H1 (cell line): ENCODE measurements at regions not wholly inside any gene's neighbourhood (a gene's known extent, or its start where the extent isn't known, plus 50 kb on each side); places are given as distances from the start of the nearest gene placed in this dataset.

Source experiments
- CTCF ChIA-PET: fragments of 300-600 bp; sonication (Branson Sonifier 250); formaldehyde crosslinking; loops from one replicate; lab custom pipeline; 2021; ENCODE audit not compliant: partially characterized antibody; lab: Charles Lee
- POLR2A ChIA-PET: fragments of 300-600 bp; sonication (Branson Sonifier 250); formaldehyde crosslinking; loops from one replicate; lab custom pipeline; 2021; ENCODE audit warnings: inconsistent platforms; ENCODE audit not compliant: partially characterized antibody; lab: Charles Lee
- DNase-seq, 2 experiments: peaks; one replicate each; pipeline versions ENCODE4 v3.0.0 to v3.0.0-alpha.2; 2010 to 2022; ENCODE audit warnings: low spot score in 2 of 2, low read depth in 1 of 2, mixed read lengths in 1 of 2
- FAIRE-seq: peaks from 2 replicates; lab custom pipeline; 2011; peaks lifted over from hg19 to GRCh38; lab: Jason Lieb, UNC
- H2AFZ ChIP-seq: 2 replicates; pipeline ENCODE4 v1.8.1; 2012; ENCODE audit warnings: low read length, inconsistent platforms
- H2AK5ac ChIP-seq: 2 replicates; pipeline ENCODE4 v1.6.1; 2013; ENCODE audit warnings: low read depth, low read length
- H2BK120ac ChIP-seq: replicated peaks from 2 replicates; pipeline ENCODE3; 2013; ENCODE audit warnings: low read depth, low read length, inconsistent platforms
- H2BK12ac ChIP-seq: 2 replicates; pipeline ENCODE4 v1.6.1; 2013; ENCODE audit warnings: low read depth, low read length
- H2BK15ac ChIP-seq: 2 replicates; pipeline ENCODE4 v1.6.1; 2013; ENCODE audit warnings: low read length
- H2BK20ac ChIP-seq: 2 replicates; pipeline ENCODE4 v1.6.1; 2013; ENCODE audit warnings: low read length
- H2BK5ac ChIP-seq: 2 replicates; pipeline ENCODE4 v1.6.1; 2013; ENCODE audit warnings: low read depth, low read length
- H3K14ac ChIP-seq: 2 replicates; pipeline ENCODE4 v1.6.1; 2013; ENCODE audit warnings: inconsistent platforms; ENCODE audit not compliant: insufficient read length
- H3K18ac ChIP-seq: 2 replicates; pipeline ENCODE4 v1.6.1; 2013; ENCODE audit warnings: low read length; ENCODE audit errors: extremely low read depth
- H3K23ac ChIP-seq: 2 replicates; pipeline ENCODE4 v1.6.1; 2013; ENCODE audit warnings: inconsistent platforms; ENCODE audit not compliant: insufficient read length
- H3K23me2 ChIP-seq: 2 replicates; pipeline ENCODE4 v1.6.1; 2013; ENCODE audit warnings: low read depth, low read length
- H3K27ac ChIP-seq: 2 replicates; pipeline ENCODE4 v1.6.1; 2011; ENCODE audit warnings: low read depth, low read length, inconsistent platforms
- H3K27me3 ChIP-seq, 4 experiments: replicated peaks in 1 of 4; 1 replicate in 1 of 4; 2 replicates in 3 of 4; pipeline versions ENCODE4 v1.6.1 to v1.8.1; 2011 to 2013; ENCODE audit warnings: low read length in 3 of 4, mild to moderate bottlenecking in 3 of 4, inconsistent platforms in 2 of 4, mixed read lengths in 2 of 4, moderate library complexity in 1 of 4; ENCODE audit not compliant: control insufficient read depth in 3 of 4, insufficient read depth in 3 of 4; ENCODE audit errors: extremely low read depth in 1 of 4
- H3K36me3 ChIP-seq, 4 experiments: 2 replicates each; pipeline versions ENCODE4 v1.6.1 to v1.8.1; 2011 to 2013; ENCODE audit warnings: mild to moderate bottlenecking in 4 of 4, low read length in 3 of 4, moderate library complexity in 2 of 4, control low read depth in 1 of 4, inconsistent platforms in 1 of 4; ENCODE audit not compliant: insufficient read depth in 4 of 4, control insufficient read depth in 2 of 4
- H3K4ac ChIP-seq: replicated peaks from 2 replicates; pipeline ENCODE3; 2013; ENCODE audit warnings: low read length, low read depth, mixed read lengths, inconsistent platforms; ENCODE audit not compliant: insufficient read length
- H3K4me1 ChIP-seq, 4 experiments: replicated peaks in 1 of 4; 1 replicate in 1 of 4; 2 replicates in 3 of 4; pipeline versions ENCODE4 v1.6.1 to v1.8.1; 2011 to 2013; ENCODE audit warnings: low read length in 3 of 4, inconsistent platforms in 2 of 4, mixed read lengths in 1 of 4; ENCODE audit not compliant: insufficient read depth in 4 of 4, control insufficient read depth in 3 of 4
- H3K4me2 ChIP-seq, 2 experiments: 2 replicates each; pipeline versions ENCODE4 v1.6.1 to v1.8.1; 2011 to 2013; ENCODE audit warnings: low read depth in 2 of 2, low read length in 2 of 2, control low read depth in 1 of 2, inconsistent platforms in 1 of 2, mild to moderate bottlenecking in 1 of 2; ENCODE audit not compliant: insufficient read depth in 1 of 2
- H3K4me3 ChIP-seq, 4 experiments: fragments of 200-600, 300-600 bp in 1 of 4; sonication (generic), shearing (Covaris generic), sonication (Bioruptor Twin) in 1 of 4; 2 replicates each; pipeline versions ENCODE4 v1.5.1 to v1.8.1; 2011 to 2016; ENCODE audit warnings: low read length in 4 of 4, low read depth in 3 of 4, control low read depth in 2 of 4, inconsistent platforms in 2 of 4, mild to moderate bottlenecking in 2 of 4, mixed read lengths in 1 of 4, moderate library complexity in 1 of 4; ENCODE audit not compliant: insufficient read depth in 2 of 4; ENCODE audit errors: extremely low read depth in 1 of 4
- H3K56ac ChIP-seq: replicated peaks from 2 replicates; pipeline ENCODE3; 2013; ENCODE audit warnings: low read depth, mild to moderate bottlenecking, mixed read lengths, low read length, inconsistent platforms; ENCODE audit not compliant: insufficient read length
- H3K79me1 ChIP-seq: 2 replicates; pipeline ENCODE4 v1.6.1; 2013; ENCODE audit warnings: low read depth, low read length, control low read depth
- H3K79me2 ChIP-seq, 2 experiments: 2 replicates each; pipeline versions ENCODE4 v1.6.1 to v1.8.1; 2012 to 2013; ENCODE audit warnings: low read length in 2 of 2, mild to moderate bottlenecking in 2 of 2, inconsistent platforms in 1 of 2; ENCODE audit not compliant: insufficient read depth in 2 of 2, control insufficient read depth in 1 of 2
- H3K9ac ChIP-seq, 4 experiments: replicated peaks in 1 of 4; 1 replicate in 1 of 4; 2 replicates in 3 of 4; pipeline versions ENCODE4 v1.6.1 to v1.8.1; 2011 to 2013; ENCODE audit warnings: low read depth in 3 of 4, low read length in 3 of 4, control low read depth in 2 of 4, mild to moderate bottlenecking in 2 of 4, moderate library complexity in 2 of 4, inconsistent platforms in 1 of 4; ENCODE audit errors: extremely low read depth in 1 of 4
- H3K9me3 ChIP-seq, 2 experiments: 2 replicates each; pipeline versions ENCODE4 v1.6.1 to v1.8.1; 2012 to 2013; ENCODE audit warnings: mild to moderate bottlenecking in 2 of 2, moderate library complexity in 2 of 2, control low read depth in 1 of 2, inconsistent platforms in 1 of 2, low read depth in 1 of 2, low read length in 1 of 2, mixed read lengths in 1 of 2; ENCODE audit not compliant: insufficient read depth in 2 of 2
- H4K20me1 ChIP-seq, 2 experiments: replicated peaks in 1 of 2; 2 replicates each; pipeline versions ENCODE3 to v1.8.1; 2011 to 2013; ENCODE audit warnings: inconsistent platforms in 2 of 2, low read length in 2 of 2, mild to moderate bottlenecking in 1 of 2; ENCODE audit not compliant: insufficient read depth in 2 of 2, control insufficient read depth in 1 of 2
- H4K5ac ChIP-seq: 2 replicates; pipeline ENCODE4 v1.6.1; 2013; ENCODE audit warnings: low read length, low read depth, mixed read lengths, inconsistent platforms; ENCODE audit not compliant: insufficient read length
- H4K8ac ChIP-seq: 2 replicates; pipeline ENCODE4 v1.8.0; 2013; ENCODE audit warnings: mild to moderate bottlenecking, moderate library complexity, low read length, inconsistent platforms; ENCODE audit not compliant: insufficient read depth; ENCODE audit errors: extremely low read depth
- H4K91ac ChIP-seq: replicated peaks from 2 replicates; pipeline ENCODE3; 2013; ENCODE audit warnings: low read length, mixed read lengths, inconsistent platforms; ENCODE audit not compliant: insufficient read length
- ASH2L ChIP-seq: fragments of 200-600, 300-600 bp; sonication (generic); IDR thresholded peaks from one replicate; pipeline ENCODE4 v1.7.1; 2017; ENCODE audit warnings: low read length
- BRCA1 ChIP-seq: IDR thresholded peaks from 2 replicates; pipeline ENCODE4 v1.6.1; 2012; ENCODE audit warnings: low read depth, low read length, improper control_type of control experiment
- CBX5 ChIP-seq: fragments of 300-800, 300-1000 bp; sonication (generic); IDR thresholded peaks from 2 replicates; pipeline ENCODE4 v1.7.1; 2016; ENCODE audit warnings: antibody characterized with exemption, low read length, low read depth
- CTCF ChIP-seq, 3 experiments: IDR thresholded peaks; 1 replicate in 2 of 3; 2 replicates in 1 of 3; pipeline versions ENCODE4 v1.5.1 to v1.6.1; 2011; ENCODE audit warnings: low read length in 3 of 3, mild to moderate bottlenecking in 3 of 3, inconsistent platforms in 2 of 3, low read depth in 1 of 3, moderate library complexity in 1 of 3; ENCODE audit not compliant: insufficient read depth in 1 of 3; ENCODE audit errors: control extremely low read depth in 1 of 3
- KDM5A ChIP-seq: fragments of 200-600 bp; IDR thresholded peaks from 2 replicates; pipeline ENCODE4 v1.7.1; 2012; ENCODE audit warnings: mild to moderate bottlenecking, low read length, inconsistent platforms, mixed read lengths
- MAX ChIP-seq: IDR thresholded peaks from 2 replicates; pipeline ENCODE4 v1.6.1; 2012; ENCODE audit warnings: inconsistent platforms
- RBBP5 ChIP-seq: IDR thresholded peaks from 2 replicates; pipeline ENCODE4 v1.7.1; 2012; ENCODE audit warnings: low read depth, mild to moderate bottlenecking, inconsistent platforms, low read length, moderate library complexity, borderline replicate concordance
- RFX5 ChIP-seq: IDR thresholded peaks from 2 replicates; pipeline ENCODE4 v1.6.1; 2011; ENCODE audit warnings: low read depth, low read length, improper control_type of control experiment, borderline replicate concordance
- SP4 ChIP-seq: IDR thresholded peaks from 2 replicates; pipeline ENCODE4 v1.6.1; 2012; ENCODE audit warnings: low read length, inconsistent platforms
- TAF7 ChIP-seq: optimal IDR thresholded peaks from 2 replicates; pipeline ENCODE3; 2011; ENCODE audit warnings: low read depth, mild to moderate bottlenecking, inconsistent platforms, low read length, moderate library complexity, borderline replicate concordance
- USF2 ChIP-seq: IDR thresholded peaks from 2 replicates; pipeline ENCODE4 v1.6.1; 2011; ENCODE audit warnings: low read length, improper control_type of control experiment
- ZNF274 ChIP-seq: IDR thresholded peaks from 2 replicates; pipeline ENCODE4 v1.7.0; 2012; ENCODE audit warnings: low read length, borderline replicate concordance; ENCODE audit errors: extremely low read depth
- WGBS, 2 experiments: shearing (Covaris generic) in 1 of 2; methylation state at CpG; one replicate each; pipeline versions ENCODE4 v1.1.6 to v1.1.7; 2013 to 2015; ENCODE audit warnings: low lambda C conversion rate in 2 of 2, mixed read lengths in 2 of 2, inconsistent platforms in 1 of 2, low coverage in 1 of 2, missing lambda C conversion rate in 1 of 2; ENCODE audit not compliant: insufficient replicate concordance in 2 of 2, insufficient coverage in 1 of 2, insufficient read length in 1 of 2; ENCODE audit errors: extremely low coverage in 1 of 2, missing lambda C conversion rate in 1 of 2; 5-methylcytosine and 5-hydroxymethylcytosine counted together

DNA sequence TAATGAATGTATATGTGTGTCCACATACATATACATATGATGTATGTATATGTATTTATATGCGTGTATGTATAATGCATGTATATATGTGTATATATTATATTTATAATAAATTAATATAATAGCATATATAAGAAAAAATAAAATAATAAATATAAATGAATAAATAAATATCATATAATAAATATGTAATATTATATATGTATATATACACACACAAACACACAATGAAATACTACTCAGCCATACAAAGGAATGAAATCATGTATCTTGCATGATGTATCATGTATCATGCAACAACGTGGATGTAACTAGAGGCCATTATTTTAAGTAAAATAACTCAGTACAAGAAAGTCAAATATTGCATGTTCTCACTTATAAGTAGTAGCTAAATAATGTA lies 788.7 kb upstream of the CHORDC1 start:
- 88% methylated on average over 2 of the region's 2 CpGs; no CpG with 5 or more reads in 1 of the 2 experiments for WGBS, 2 experiments

More for the DNA sequence above, 788.7 kb upstream of the CHORDC1 start:
- Histone ChIP-seq H3K79me1 (no peaks in the 10 kb centered on the region), H2BK15ac (no peak overlapping the region), H3K4me1 (no peaks in the 10 kb centered on the region), H3K4ac (no peak overlapping the region), H3K18ac (no peak overlapping the region), H3K27ac (no peak overlapping the region), H3K23ac (no peak overlapping the region), H2AFZ (no peak overlapping the region), H4K20me1 (no peaks in the 10 kb centered on the region), H2AK5ac (no peak overlapping the region), H3K23me2 (no peaks in the 10 kb centered on the region; the same call in 1 of the 2 replicates), H4K91ac (no peak overlapping the region), H2BK12ac (no peak overlapping the region), H3K36me3 (no peaks in the 10 kb centered on the region), H2BK20ac (no peak overlapping the region), H3K79me2 (no peaks in the 10 kb centered on the region), H3K27me3 (no peaks in the 10 kb centered on the region), H4K5ac (no peak overlapping the region), H3K9ac (no peak overlapping the region), H4K8ac (no peak overlapping the region), H3K4me2 (no peak overlapping the region), H2BK5ac (no peak overlapping the region), H3K56ac (no peak overlapping the region), H3K4me3 (no peak overlapping the region), H3K14ac (no peak overlapping the region), H2BK120ac (no peak overlapping the region), H3K9me3 (no peaks in the 10 kb centered on the region)
- FAIRE-seq (no peak), DNase-seq (no peak)
- TF ChIP-seq ZNF274 (no peak), MAX (no peak), ASH2L (no peak), RBBP5 (no peak), RFX5 (no peak), CBX5 (no peak), TAF7 (no peak), BRCA1 (no peak), KDM5A (no peak), SP4 (no peak), USF2 (no peak), CTCF (IDR thresholded peaks at IDR 0.05; ENCODE audit: control extremely low read depth in 1 of 3, insufficient read depth in 1 of 3, low read depth in 1 of 3, low read length in 3 of 3) (no peak)
- CTCF ChIA-PET: no interaction called here
- POLR2A ChIA-PET: no interaction called here
